Lower lobe of right lung (tissue), 2 donors: ENCODE measurements at regions not wholly inside any gene's neighbourhood (a gene's known extent, or its start where the extent isn't known, plus 50 kb on each side); places are given as distances from the start of the nearest gene placed in this dataset.

Experiments
- ATAC-seq, 2 donors: fragments of 200-7000 bp; cut with Tn5 transposase; one replicate each; pipeline ENCODE4 v1.9.1; 2020 to 2022; ENCODE audit warnings: mild to moderate bottlenecking in 2 of 2, moderate library complexity in 2 of 2
- DNase-seq: peaks from one replicate; pipeline ENCODE4 v3.0.0-alpha.2; 2020
- H3K27ac ChIP-seq: fragments of 200-600 bp; one replicate; pipeline ENCODE4 v1.8.0; 2022
- H3K27me3 ChIP-seq: fragments of 200-600 bp; one replicate; pipeline ENCODE4 v1.8.0; 2022; ENCODE audit warnings: low read depth
- H3K36me3 ChIP-seq: fragments of 200-600 bp; one replicate; pipeline ENCODE4 v1.8.0; 2022; ENCODE audit warnings: mild to moderate bottlenecking
- H3K4me1 ChIP-seq: fragments of 200-600 bp; one replicate; pipeline ENCODE4 v1.8.0; 2022
- H3K4me3 ChIP-seq: fragments of 200-600 bp; one replicate; pipeline ENCODE4 v1.8.0; 2022; ENCODE audit warnings: mild to moderate bottlenecking
- H3K9me3 ChIP-seq: fragments of 200-600 bp; one replicate; pipeline ENCODE4 v1.8.0; 2022
- CTCF ChIP-seq: fragments of 200-600 bp; IDR thresholded peaks from one replicate; pipeline ENCODE4 v1.8.0; 2022; ENCODE audit warnings: antibody characterized with exemption, mild to moderate bottlenecking
- intact Hi-C: fragments of 100-400 bp; cut with DNase I; formaldehyde crosslinking; loops from one replicate; pipeline ENCODE4 v1.11.0; 2022
- donor health status: DM: no; HTN: yes; CAD: no; lungs with severe emphysema.

DNA sequence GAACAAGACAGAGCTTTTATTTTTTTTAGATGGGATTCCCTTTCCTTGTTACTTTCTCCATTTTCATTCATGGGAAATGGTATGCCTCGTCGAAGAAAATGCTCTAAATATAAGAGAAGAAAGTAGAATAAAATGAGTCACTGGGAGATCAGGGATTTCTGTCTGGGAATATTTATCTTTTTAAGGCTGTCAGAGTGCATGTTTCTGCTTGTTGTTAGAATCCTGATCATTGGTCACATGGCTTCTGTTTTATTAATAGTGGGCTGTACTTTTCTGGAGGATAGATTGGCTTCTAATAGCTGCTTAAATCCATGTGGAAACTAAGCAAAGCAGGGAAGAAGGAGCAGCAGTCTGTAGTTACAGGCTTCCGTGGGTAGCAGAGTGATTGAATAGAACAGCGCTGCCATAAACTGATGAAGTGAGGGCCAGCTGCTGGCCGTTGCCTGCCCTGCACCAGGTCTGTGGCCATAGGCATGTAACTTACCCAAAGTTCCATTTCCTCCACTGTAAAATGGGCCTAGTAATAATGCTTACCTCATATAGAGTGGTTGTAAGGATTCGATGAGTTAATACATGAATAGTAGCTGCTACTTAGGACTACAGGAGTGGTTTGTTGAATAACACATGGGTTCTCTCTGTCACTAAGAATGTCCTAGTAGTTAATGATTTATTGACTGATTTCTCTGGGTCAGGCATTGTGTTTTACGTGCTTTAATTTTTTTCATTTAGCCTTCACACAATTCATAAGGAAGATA, 289.9 kb downstream of the SATB1 start:
- no peak overlapping the region for H3K27ac ChIP-seq
- no peak overlapping the region for H3K4me3 ChIP-seq
- intact Hi-C loops, result no loop called here
- DNase-seq (no peak), ATAC-seq (no peak)
- no peak for TF ChIP-seq CTCF
- no peaks in the 10 kb centered on the region for H3K27me3 ChIP-seq
- no peaks in the 10 kb centered on the region for H3K36me3 ChIP-seq
- no peaks in the 10 kb centered on the region for H3K9me3 ChIP-seq
- no peaks in the 10 kb centered on the region for H3K4me1 ChIP-seq

DNA sequence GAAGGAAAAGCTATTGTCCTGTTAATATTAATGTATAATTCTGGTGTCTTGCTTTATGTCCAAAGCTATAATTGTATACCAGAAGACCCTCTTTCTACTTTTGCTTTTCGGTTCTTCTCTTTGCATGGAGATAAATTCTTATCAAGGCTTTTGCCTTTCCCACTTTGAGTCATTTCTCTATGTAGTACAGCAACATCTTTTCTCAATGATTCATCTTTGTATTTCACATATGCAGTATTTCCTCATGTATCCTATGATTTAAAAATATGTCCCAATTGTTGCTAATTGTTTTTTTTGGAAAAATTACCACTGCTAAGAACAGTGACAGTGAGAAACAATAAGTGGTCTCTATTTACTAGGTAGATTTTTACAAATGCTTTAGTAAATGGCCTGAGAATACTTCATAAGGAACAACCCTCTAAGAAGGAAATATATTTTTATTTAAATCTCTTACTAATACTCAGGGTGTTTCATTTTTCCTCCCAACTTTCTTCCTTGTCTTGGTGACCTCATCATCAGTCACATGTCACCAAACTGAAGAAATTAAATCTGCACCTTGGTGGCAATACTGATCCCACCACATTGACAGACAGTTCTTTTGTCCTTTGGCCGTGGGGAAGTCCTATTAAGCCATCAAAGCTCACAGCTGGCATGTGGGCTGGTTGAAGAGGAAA, 290.6 kb downstream of the SATB1 start:
- DNase-seq, result no peak
- ATAC-seq, result no peak
- intact Hi-C loops, result no loop called here
- no peak for TF ChIP-seq CTCF
- Histone ChIP-seq H3K36me3 (no peaks in the 10 kb centered on the region), H3K27me3 (no peaks in the 10 kb centered on the region), H3K4me1 (no peaks in the 10 kb centered on the region), H3K27ac (no peak overlapping the region), H3K4me3 (no peak overlapping the region), H3K9me3 (no peaks in the 10 kb centered on the region)

DNA sequence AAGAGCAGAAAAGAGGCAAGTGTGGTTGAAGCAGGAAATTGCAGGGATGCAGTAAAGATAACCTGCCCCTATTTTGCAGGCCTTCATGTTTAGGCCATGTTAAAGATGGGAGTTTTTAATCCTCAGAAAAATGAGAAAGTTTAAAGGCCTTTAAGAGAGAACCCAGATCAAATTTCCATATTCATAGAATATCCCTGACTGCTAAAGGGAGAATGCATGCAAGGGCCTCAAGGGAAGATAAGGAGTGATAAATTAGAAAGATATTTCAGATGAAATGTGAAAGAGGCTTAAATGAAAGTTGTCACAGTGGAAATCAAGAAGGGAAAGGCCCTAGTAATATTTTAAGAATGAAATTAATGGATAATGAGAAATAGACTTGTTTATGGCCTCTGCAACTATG, 292.1 kb downstream of the SATB1 start:
- no peak for TF ChIP-seq CTCF
- Histone ChIP-seq H3K4me1 (no peaks in the 10 kb centered on the region), H3K27me3 (no peaks in the 10 kb centered on the region), H3K4me3 (no peak overlapping the region), H3K9me3 (no peaks in the 10 kb centered on the region), H3K27ac (no peak overlapping the region), H3K36me3 (no peaks in the 10 kb centered on the region)
- ATAC-seq (no peak), DNase-seq (no peak)
- intact Hi-C loops, result no loop called here

DNA sequence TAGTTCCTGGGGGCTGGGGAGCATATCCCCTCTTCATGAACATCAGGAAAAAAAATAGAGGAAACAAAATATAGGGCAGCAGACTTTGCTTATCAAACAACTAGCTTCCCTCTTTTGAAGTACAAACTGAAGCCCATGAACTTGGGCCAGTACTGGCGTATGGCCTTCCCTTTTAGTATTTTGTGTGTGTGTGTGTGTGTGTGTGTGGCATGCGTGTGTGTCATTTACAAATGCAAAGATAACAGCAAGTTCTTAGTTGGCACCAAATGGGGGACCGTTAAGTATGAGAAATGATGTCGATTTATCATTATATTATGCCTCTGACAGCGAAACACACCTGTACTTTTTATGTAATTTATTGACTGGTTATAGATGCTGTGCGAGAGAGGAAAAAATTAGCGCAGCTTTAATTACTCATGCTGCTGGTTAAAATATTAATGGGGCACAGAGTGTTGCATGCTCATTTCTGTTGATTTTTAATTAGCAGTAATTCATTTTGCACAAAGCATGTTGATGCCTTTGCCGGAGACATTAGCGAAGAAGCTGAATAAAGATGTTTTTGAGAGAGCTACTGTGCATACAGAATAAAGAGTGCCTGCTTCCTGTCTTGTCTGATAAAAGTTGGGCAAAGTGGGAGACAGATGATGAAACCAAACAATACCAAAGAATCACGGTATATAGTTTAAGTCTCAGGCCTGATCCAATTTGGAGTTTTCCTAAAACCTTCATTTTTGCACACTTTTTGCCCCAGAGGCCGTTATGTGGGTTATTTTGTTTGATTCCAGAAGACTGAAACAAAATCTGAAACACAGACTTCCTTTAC, 297.1 kb downstream of the SATB1 start:
- no peak for ATAC-seq
- intact Hi-C loops, result no loop called here

More for the DNA sequence above, 297.1 kb downstream of the SATB1 start:
- no peak for TF ChIP-seq CTCF
- Histone ChIP-seq H3K36me3 (no peaks in the 10 kb centered on the region), H3K4me1 (no peaks in the 10 kb centered on the region), H3K4me3 (no peak overlapping the region), H3K27me3 (no peaks in the 10 kb centered on the region), H3K9me3 (no peaks in the 10 kb centered on the region), H3K27ac (no peak overlapping the region)
- no peak for DNase-seq
